ENCODE measurements at regions not wholly inside any gene's neighbourhood (a gene's known extent, or its start where the extent isn't known, plus 50 kb on each side); places are given as distances from the start of the nearest gene placed in this dataset.
"Not testable (repeated sequence)": the region's sequence is repeated elsewhere in the genome, so short reads cannot be mapped to it uniquely, and the experiment has no call there.

DNA sequence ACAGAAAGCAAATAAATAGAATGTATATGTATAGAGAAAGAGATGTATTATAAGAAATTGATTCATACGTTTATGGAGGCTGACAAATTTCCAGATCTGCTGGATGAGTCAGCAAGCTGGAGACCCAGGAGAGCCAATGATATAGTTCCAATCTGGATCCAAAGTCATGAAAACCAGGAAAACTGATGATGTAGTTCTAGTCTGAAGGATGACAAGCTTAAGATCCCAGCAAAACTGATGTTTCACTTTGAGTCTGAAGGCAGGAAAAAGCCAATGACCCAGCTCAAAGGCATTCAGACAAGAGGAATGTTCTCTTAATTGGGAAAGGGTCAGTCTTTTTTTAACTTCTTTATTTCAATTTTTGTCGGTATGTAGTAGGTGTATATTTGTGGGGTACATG lies 102.6 kb downstream of the LHFPL1 start:
- DNase-seq (ENCODE audit: low spot score), result no peak
- intact Hi-C loops (cut with DNase I), result no loop called here

DNA sequence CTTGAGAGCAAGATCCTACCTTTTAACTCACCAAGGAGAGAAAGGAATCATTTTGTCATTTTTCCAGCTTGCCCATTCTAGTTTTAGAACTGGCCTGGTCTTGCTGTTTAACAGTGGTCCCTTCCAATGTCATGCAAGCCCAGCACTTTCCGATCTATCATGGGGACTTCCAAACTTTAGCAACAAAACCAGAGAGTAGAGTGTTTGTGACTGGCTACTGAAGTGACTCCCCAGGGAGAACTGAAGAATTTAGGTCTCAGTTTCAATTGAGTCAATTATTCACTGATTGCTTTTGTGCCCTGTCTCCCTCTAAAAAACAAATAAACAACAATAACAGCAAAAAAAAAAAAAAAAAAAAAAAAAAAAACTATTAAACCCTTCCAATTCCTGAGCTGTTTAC lies 108.3 kb downstream of the LHFPL1 start:
- no peak for DNase-seq (ENCODE audit: low spot score)
- intact Hi-C loops (cut with DNase I), result no loop called here

DNA sequence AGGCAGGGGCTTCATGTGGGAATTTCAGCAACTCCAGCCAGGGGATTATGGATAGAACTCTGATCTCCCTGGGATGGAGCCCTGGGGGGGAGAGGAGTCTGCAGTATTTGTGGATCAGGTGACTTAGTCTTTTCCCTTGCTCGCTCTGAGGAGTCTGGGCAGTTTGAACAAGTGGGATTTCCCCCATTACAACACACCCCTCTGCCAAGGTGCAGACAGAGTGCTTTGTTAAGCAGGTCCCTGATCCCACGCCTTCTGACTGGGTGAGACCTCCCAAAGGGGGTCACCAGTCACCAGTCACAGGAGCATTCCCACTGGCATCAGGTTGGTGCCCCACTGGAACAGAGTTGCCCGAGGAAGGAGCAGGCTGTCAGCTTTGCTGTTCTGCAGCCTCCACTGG lies 123.9 kb downstream of the LHFPL1 start:
- intact Hi-C loops (cut with DNase I), result no loop called here
- DNase-seq (ENCODE audit: low spot score), result no peak

DNA sequence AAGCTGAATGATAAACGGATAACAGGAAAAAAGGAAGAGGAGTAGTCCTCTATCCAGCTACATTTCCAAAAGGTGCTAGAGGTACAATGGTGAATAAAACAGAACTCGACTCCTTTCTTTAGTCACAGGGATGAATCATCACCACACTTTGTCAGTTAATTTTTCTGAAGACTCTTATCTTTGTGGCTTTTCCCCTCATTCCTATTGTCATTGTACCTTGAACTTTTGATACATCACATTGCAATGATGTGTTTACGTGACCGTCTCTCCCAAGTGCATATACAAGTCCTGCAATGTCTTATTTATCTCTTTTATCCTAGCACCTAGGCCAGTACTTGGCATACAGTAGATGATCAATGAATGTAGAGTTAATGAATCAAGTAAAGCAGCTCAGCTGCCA lies 134.7 kb downstream of the LHFPL1 start:
- DNase-seq (ENCODE audit: low spot score), result no peak
- intact Hi-C loops (cut with DNase I), result no loop called here

DNA sequence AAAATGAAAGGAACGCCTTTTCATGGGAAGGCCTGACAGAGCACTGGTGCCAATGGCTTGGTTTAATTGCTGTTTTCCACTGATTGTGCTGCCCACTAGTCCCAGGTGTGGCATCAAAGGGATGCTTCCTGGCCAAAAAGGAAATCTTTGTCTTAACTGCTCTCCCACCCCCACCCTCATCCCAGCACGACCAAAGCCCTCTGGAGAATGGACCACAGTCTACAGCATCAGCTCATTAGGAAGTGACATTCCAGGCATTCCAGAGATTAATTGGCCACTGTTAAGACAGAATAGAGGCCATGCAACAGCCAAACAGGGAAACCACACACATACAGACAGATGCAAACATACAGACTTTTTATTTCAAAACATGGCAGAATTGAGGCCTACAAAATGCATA lies 143.2 kb downstream of the LHFPL1 start:
- DNase-seq (ENCODE audit: low spot score), result no peak
- intact Hi-C loops (cut with DNase I), result no loop called here

DNA sequence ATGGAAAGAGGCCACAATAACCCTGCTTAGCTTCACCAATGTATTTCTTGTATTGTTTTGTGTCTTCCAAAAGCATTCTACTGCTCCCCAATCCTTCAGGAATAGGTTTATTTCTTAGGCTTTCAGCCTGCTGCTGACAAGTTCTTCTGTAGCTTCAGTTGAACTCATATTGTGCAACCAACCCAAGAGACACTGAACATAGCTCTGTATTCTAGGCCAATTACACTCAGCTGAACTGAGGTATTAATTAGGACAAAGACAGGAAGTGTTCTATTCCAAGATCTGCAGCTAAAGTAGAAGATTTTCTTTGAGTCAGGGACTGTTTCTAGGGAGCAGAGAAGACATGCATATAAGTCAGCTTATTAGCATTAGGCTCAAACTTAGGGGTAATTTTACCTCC lies 151.8 kb downstream of the LHFPL1 start:
- no peak for DNase-seq (ENCODE audit: low spot score)
- intact Hi-C loops (cut with DNase I), result no loop called here

DNA sequence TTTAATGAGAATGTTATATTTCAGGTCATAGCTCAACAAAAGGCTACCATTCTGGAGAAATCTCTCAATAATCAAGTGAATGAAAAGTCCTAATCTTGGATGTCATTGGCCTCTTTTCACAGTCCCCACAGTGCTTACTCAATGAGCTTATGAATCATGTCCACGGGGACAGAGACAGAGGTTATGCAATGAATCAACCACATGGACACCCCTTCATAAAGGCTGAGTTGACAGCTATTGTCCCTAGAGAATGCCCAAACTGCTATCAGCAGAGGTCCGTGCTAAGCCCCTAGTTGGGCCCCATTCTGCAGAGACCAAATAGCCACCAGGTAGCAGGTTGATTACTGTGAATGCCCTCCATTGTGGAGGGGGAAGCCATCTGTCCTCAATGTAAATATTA lies 158.1 kb downstream of the LHFPL1 start:
- no peak for DNase-seq (ENCODE audit: low spot score)
- intact Hi-C loops (cut with DNase I), result no loop called here

DNA sequence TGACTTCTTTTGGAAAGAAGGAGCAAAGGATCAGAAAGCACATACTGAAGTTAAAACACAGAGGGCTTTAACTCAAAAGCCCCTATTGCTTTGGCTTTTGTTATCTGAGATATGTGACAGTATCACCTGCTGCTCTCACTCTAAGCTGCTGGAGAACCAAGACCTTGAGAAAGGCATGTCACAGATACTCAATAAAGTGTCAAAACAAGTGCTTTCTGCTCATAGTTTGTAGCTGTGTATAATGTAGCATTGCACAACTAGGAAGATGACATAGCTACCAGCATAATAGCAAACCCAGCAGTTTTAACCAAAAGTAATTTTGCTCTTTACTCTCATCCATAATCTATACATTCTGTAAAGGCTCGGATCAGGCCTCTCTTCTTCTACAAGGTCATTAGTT lies 159.6 kb downstream of the LHFPL1 start:
- intact Hi-C loops (cut with DNase I), result no loop called here
- no peak for DNase-seq (ENCODE audit: low spot score)

DNA sequence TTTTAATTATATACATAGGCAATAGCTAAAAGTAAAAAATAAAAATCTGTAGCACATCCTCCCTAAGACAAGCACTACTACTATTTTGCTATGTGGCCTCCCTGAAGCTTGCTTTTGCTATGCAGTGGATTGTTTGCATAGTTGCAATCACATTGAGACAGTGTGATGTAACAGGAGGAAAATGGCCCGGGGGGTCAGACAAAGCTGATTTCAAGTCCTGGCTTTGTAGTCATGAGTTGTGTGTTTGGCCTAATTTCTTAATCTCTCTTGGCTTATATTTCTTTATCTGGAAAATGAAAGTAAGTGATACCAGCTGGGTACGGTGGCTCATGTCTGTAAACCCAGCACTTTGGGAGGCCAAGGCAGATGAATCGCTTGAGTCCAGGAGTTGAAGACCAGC lies 166.6 kb downstream of the LHFPL1 start:
- intact Hi-C loops (cut with DNase I), result no loop called here
- DNase-seq (ENCODE audit: low spot score), result no peak

DNA sequence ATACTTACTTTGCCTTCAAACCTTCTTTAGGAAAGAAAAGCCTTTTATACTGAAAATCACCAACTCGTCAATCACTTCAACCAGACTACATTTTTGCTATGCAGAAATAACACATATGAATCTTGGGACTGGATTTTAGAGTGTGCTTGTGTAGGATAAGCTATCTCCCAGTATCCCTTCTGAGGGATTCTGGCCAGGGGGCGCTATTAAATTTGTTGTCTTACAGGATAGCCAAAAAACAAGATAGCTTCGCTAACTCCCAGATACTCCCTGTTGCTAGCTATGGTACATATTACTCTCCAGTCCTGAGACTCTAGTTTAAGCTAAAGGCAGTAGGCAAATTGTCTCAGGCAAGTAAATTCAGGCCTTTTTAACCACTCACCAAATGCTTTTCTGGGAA lies 167.2 kb downstream of the LHFPL1 start:
- intact Hi-C loops (cut with DNase I), result no loop called here
- DNase-seq (ENCODE audit: low spot score), result no peak

DNA sequence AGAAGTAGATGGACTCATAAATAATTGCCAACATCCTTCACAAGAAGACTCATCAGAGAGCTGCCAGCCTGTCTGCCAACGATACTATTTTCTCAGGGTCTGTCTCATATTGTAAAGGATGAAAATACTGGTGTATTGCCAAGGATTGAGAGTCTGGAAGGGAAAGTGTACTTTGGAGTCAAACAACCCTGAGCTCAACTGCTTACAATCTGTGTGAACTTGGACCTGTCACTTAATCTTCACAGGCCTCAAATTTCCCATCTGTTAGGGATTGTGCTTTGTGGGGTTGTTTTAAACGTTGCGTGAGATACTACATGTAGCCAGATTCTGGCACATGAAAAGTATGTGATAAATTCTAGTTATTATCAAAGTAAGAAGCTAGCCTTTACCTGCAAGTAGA lies 169.1 kb downstream of the LHFPL1 start:
- no peak for DNase-seq (ENCODE audit: low spot score)
- intact Hi-C loops (cut with DNase I), result no loop called here

DNA sequence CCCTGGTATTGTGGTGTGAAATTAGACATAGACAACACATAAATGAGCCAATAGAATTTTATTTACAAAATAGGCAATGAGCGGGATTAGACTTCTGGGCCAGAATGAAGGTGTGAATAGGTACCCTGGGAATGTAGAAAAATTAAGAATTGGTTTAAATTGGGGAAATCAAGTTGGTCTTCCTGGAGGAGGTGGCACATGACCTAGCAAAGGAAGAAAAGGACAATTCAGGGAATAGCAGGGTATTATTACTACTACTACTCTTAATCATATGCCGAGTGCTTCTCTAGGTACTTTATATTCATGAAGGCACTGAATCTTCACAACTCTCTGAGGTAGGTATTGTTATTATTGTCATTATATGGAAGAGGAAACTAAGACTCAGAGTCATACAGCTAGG lies 202.1 kb downstream of the LHFPL1 start:
- intact Hi-C loops (cut with DNase I), result no loop called here
- DNase-seq (ENCODE audit: low spot score), result no peak

DNA sequence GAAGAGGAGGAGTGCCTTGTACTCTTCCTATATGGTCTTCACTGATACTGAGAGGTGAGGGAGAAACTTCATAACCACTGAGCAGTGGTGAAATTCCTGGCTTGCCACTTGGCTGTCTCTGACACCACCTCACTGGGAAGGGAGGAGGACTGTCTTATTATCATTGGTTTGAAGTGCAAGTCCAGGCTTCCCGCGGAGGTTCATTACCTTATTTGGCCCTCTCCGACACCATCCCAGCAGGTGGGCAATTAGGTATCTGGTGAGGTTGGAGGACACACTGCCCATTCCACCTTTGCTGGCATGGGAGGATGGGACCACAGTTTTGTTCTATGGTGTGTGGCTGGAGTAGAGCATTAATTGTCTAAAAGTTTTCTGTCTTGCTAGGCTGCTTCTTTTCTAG lies 206.1 kb downstream of the LHFPL1 start:
- DNase-seq (ENCODE audit: low spot score), result no peak
- intact Hi-C loops (cut with DNase I), result no loop called here

DNA sequence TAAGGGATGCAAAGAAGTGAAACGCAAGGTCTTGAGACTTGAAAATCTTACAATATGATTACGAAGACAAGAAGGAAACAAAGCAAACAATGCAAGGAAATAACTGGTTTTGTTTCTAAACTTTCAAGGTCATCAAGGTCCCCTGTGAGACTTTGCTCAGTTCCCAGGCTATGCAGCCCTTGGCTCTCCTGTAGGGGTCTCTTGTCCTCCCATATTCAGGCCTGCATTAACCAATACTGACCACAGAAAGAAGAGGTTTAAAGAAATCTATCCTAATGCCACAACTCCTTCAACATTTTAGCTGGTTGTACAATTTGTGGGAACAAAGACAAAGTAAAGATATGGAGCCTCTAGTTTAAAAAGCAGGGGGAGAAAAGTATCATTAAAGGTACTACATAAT lies 209.2 kb downstream of the LHFPL1 start:
- intact Hi-C loops (cut with DNase I), result no loop called here
- no peak for DNase-seq (ENCODE audit: low spot score)

DNA sequence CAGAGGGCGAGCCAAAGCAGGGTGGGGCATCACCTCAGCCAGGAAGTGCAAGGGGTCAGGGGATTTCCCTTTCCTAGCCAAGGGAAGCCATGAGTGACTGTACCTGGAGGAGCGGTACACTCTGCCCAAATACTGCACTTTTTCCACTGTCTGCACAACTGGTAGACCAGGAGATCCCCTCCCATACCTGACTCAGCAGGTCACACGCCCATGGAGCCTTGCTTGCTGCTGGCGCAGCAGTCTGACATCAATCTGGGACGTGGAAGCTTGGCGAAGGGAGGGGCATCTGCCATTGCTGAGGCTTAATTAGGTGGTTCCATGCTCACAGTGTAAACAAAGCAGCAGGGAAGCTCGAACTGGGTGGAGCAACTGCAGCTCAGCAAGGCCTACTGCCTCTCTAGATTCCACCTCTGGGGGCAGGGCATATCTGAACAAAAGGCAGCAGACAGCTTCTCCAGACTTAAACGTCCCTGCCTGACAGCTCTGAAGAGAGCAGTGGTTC lies 217.7 kb downstream of the LHFPL1 start:
- DNase-seq (ENCODE audit: low spot score); intact Hi-C loops (cut with DNase I): not testable (repeated sequence)

DNA sequence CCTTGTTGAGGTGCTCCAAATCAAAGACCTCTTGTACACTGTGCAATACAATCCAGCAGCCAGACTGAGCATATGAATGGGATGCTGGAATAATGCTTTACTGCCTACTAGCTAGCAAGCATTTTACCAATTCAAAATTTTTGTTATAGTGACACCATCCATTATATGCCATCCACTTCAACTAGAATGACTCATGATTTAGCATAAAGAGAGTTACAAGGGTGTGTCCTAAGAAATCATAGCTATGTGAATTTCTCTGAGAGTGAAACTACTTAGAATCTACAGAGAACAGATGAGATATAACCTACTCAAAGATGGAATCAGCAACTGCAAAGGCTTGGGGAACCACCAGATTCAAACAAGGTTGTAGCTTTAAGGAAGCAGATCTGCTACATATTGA lies 221.9 kb downstream of the LHFPL1 start:
- intact Hi-C loops (cut with DNase I), result no loop called here
- no peak for DNase-seq (ENCODE audit: low spot score)

DNA sequence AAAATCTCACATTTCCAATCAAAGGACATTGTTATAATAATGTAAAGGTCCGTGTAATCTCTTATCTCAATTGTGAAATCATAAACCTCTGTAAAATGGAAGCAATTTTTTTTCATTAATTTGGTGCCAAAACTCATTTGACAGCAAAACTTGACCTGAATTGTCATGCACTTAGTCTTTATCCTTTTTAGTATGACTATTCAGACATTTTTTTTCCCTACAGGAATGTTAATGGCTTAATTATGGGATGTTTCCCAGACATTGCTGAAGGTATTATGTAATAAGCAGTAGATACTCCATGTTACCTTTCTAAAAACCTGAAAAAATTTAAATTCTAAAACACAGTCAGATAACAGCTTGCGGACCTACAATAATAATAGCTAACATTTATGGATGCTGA lies 228.9 kb downstream of the LHFPL1 start:
- intact Hi-C loops (cut with DNase I), result no loop called here
- no peak for DNase-seq (ENCODE audit: low spot score)

DNA sequence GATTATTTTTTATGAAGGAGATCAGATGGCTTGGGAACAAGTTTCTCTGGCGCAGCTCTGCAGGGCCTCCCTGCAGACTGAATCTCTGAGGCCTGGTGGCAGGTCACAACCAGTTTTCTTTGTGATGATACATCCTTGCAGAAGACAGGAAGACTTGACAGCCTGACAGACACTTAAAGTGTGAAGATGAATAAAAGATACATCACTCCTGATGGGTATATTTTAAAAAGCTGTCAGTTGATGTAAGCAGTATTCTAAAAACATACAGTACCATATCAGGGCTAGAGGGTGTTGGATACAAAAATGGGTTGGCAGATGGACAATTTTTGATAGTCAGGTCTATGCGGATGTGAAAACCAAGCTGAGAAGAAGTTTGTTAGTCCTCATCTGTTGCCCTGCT lies 239.5 kb downstream of the LHFPL1 start:
- DNase-seq (ENCODE audit: low spot score), result no peak
- intact Hi-C loops (cut with DNase I), result no loop called here

DNA sequence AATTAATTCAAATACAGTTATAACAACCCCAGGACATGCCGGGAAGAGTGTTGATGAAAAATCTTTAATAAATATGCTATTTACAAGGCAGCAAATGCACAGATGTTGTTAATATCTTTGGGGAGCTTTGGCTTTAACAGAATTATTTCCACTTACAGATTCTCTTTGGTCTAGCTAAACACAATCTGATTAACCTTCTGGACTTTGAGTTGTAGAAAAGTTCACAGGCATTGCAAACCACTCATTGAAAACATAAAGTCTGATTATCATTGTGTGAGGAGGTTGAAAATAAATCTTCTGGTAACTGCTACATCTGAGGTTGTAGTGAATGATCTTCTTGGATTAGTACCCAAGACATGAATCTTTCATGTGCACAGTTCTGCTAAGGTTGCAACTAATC lies 255.6 kb downstream of the LHFPL1 start:
- no peak for DNase-seq (ENCODE audit: low spot score)
- intact Hi-C loops (cut with DNase I), result no loop called here

DNA sequence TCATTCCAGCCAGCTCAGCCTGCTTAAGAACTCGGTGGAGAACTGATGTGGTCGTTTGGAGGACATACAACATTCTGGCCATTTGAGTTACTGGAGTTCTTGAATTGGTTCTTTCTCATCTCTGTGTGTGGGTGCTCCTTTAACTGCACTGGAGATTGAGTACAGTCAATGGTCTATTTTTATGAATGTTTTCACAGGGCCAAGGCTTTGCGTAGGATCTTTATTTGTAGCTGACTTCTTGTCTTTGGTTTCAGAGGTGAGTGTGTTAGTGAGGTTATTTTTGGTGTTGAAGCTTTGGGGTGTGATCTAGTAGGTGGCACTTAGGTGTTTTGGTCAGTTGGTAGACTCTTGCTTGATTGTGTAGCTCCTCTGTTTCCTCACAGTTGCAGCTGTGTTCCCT lies 288.4 kb downstream of the LHFPL1 start:
- DNase-seq (ENCODE audit: low spot score), result no peak
- intact Hi-C loops (cut with DNase I), result no loop called here

DNA sequence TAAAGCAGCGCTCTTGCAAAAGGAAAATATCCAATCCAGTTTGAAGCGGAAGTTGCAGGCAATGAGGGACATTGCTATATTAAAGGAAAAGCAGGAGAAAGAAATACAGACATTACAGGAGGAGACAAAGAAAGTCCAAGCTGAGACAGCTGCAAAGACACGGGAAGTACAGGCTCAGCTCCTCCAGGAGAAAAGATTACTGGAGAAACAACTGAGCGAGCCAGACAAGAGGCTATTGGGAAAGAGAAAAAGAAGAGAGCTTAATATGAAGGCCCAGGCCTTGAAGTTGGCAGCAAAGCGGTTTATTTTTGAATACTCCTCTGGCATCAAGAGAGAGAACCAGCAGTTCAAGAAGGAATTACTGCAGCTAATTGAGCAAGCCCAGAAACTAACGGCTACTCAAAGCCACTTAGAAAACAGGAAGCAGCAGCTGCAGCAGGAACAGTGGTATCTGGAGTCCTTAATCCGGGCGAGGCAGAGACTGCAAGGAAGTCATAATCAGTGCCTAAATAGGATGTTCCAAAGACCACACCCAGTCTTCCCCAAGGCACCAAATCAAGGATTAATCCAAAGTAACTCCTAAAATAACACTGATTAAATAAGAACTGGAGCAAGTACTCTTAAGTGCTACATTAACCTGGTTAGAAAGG lies 298.0 kb downstream of the LHFPL1 start:
- intact Hi-C loops (cut with DNase I); DNase-seq (ENCODE audit: low spot score): not testable (repeated sequence)

Data from posterior vena cava (tissue), 2 donors.